ENCODE measurements at regions not wholly inside any gene's neighbourhood (a gene's known extent, or its start where the extent isn't known, plus 50 kb on each side); places are given as distances from the start of the nearest gene placed in this dataset.

- H3K4me1 Mint-ChIP-seq, result no peaks in the 10 kb centered on the region
- ATAC-seq, result no peak
Observed at GRCh38 chr3:1703169-1703568, 395.5 kb upstream of the CNTN4 start.

DNA sequence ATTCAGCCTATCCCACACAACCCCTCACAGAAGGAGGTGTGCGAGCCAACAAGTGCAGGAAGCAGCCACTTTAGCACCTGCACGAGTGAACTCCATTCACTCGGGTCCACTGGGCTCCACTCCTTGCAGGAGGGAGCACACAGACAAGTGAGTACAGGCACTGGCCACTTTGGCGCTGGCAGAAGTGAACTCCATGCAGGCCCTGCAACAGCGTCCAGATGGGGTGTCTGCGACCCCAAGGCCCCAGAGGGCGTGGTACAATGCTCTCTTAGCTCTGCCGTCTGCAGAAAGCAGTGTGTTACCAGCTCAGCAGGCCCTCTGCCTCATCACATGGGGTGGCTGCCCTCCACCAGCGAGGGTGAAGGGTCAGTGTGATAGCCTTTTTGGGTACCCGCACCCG, 388.0 kb upstream of the CNTN4 start:
- H3K4me3 Mint-ChIP-seq, result no peak overlapping the region
- H3K4me1 Mint-ChIP-seq, result no peaks in the 10 kb centered on the region
- ChIA-PET CTCF (no interaction called here), POLR2A (no interaction called here)
- intact Hi-C loops (cut with DNase I, micrococcal nuclease), result no loop called here
- no peak overlapping the region for H3K27ac Mint-ChIP-seq
- ATAC-seq (no peak), DNase-seq (no peak)
- H3K27me3 Mint-ChIP-seq, result no peaks in the 10 kb centered on the region
- no peaks in the 10 kb centered on the region for H3K36me3 Mint-ChIP-seq (ENCODE audit: low read depth)
- H3K9me3 Mint-ChIP-seq (ENCODE audit: low read depth), result peaks cover 12% of the 10 kb centered on the region

More at GRCh38 chr3:1703169-1703568, 395.5 kb upstream of the CNTN4 start:
- H3K27me3 Mint-ChIP-seq, result no peaks in the 10 kb centered on the region
- no peaks in the 10 kb centered on the region for H3K36me3 Mint-ChIP-seq (ENCODE audit: low read depth)
- no peak for DNase-seq
- H3K4me3 Mint-ChIP-seq, result no peak overlapping the region
- no peak overlapping the region for H3K27ac Mint-ChIP-seq
- intact Hi-C loops (cut with DNase I, micrococcal nuclease), result no loop called here
- POLR2A ChIA-PET, result no interaction called here
- CTCF ChIA-PET, result no interaction called here
- H3K9me3 Mint-ChIP-seq (ENCODE audit: low read depth), result peaks cover 4% of the 10 kb centered on the region

DNA sequence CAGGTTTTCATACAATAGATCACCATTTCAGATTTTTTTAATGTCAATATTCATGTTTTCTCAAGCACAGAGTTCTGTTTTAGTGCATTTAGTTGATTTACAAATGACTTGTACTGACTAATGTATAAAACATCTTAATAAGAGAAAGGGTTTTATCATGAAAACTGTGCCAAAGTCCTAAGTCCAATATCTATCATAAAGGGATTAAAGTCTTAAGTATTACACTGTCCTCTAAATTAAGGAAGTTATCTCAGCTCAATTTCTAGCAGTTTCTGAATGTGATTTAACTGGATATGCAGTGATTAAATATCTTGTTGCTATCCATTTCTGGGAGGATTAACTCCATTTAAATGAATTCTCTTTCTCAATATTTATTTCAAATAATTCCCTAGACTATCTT, 381.1 kb upstream of the CNTN4 start:
- no peaks in the 10 kb centered on the region for H3K36me3 Mint-ChIP-seq (ENCODE audit: low read depth)
- peaks cover 4% of the 10 kb centered on the region for H3K9me3 Mint-ChIP-seq (ENCODE audit: low read depth)
- H3K4me3 Mint-ChIP-seq, result no peak overlapping the region
- CTCF ChIA-PET, result no interaction called here
- DNase-seq (no peak), ATAC-seq (no peak)
- no peak overlapping the region for H3K27ac Mint-ChIP-seq
- intact Hi-C loops (cut with DNase I, micrococcal nuclease), result no loop called here
- POLR2A ChIA-PET, result no interaction called here
- no peaks in the 10 kb centered on the region for H3K4me1 Mint-ChIP-seq
- H3K27me3 Mint-ChIP-seq, result no peaks in the 10 kb centered on the region

DNA sequence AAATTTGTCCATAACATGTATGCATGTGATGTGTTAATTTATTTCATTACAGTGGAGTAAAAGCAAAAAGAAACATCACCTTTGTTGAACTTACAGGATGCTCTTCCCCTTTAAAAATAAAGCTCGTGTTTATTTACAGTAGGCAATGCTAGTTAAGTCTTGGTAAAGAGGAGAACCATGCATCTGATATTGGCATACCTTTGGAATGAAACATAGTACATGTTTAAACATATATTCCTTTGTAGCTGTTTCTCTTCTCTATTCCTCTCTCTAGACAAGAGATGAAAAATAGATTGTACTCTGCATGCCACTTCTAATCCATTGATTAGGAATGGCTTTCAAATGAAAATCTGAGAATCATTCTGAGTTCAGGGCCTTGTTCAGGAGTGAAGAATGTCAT, 374.9 kb upstream of the CNTN4 start:
- intact Hi-C loops (cut with DNase I, micrococcal nuclease), result no loop called here
- H3K4me1 Mint-ChIP-seq, result no peaks in the 10 kb centered on the region
- ATAC-seq (no peak), DNase-seq (no peak)
- no peak overlapping the region for H3K27ac Mint-ChIP-seq
- H3K36me3 Mint-ChIP-seq (ENCODE audit: low read depth), result no peaks in the 10 kb centered on the region
- ChIA-PET POLR2A (no interaction called here), CTCF (no interaction called here)
- H3K27me3 Mint-ChIP-seq, result no peaks in the 10 kb centered on the region
- peaks cover 5% of the 10 kb centered on the region for H3K9me3 Mint-ChIP-seq (ENCODE audit: low read depth)
- no peak overlapping the region for H3K4me3 Mint-ChIP-seq

DNA sequence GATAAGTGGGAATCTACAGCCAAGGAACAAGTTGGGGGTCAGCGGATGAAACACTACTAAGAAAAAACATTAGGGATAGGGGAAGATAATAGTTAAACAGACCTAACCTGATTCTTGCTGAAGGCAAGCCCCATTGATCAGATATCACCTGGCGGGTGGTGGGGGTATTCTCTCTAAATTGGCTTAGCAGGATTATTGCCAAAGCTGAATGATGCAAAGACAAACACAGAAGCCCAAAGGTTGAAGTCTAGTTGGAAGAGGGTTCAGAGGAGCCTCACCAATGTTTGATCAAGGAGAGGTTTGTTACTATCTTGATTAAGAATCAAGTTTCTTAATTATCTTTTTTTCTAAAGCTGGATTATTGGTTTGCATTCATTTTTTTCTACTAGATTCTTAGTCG, 371.9 kb upstream of the CNTN4 start:
- ATAC-seq (no peak), DNase-seq (no peak)
- Mint-ChIP-seq H3K27ac (no peak overlapping the region), H3K4me1 (no peaks in the 10 kb centered on the region), H3K36me3 (ENCODE audit: low read depth) (no peaks in the 10 kb centered on the region), H3K9me3 (ENCODE audit: low read depth) (peaks cover 10% of the 10 kb centered on the region), H3K27me3 (no peaks in the 10 kb centered on the region), H3K4me3 (no peak overlapping the region)
- ChIA-PET CTCF (no interaction called here), POLR2A (no interaction called here)
- intact Hi-C loops (cut with DNase I, micrococcal nuclease), result no loop called here

DNA sequence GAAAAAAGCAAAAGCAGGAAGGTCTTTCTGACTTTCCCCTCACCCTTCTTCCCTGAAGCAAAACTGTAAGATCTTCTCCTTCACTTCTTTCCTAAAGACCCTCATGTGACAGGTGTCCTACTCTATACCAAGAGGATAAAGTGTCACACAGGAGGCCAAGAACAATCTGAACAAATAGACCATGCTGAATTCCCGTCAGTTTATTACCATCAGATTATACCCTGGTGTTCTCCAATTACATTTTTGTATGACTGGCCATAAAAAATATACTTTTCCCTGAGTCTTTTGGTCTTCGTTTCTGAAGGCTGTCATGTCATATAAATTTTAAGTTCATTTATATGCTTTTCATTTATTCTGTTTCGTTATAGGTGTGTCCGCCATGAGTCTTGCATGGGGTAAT, 371.4 kb upstream of the CNTN4 start:
- DNase-seq (no peak), ATAC-seq (no peak)
- no peak overlapping the region for H3K4me3 Mint-ChIP-seq
- CTCF ChIA-PET, result no interaction called here
- no peak overlapping the region for H3K27ac Mint-ChIP-seq
- H3K4me1 Mint-ChIP-seq, result no peaks in the 10 kb centered on the region
- POLR2A ChIA-PET, result no interaction called here
- no peaks in the 10 kb centered on the region for H3K36me3 Mint-ChIP-seq (ENCODE audit: low read depth)
- peaks cover 11% of the 10 kb centered on the region for H3K9me3 Mint-ChIP-seq (ENCODE audit: low read depth)
- no peaks in the 10 kb centered on the region for H3K27me3 Mint-ChIP-seq
- intact Hi-C loops (cut with DNase I, micrococcal nuclease), result no loop called here

DNA sequence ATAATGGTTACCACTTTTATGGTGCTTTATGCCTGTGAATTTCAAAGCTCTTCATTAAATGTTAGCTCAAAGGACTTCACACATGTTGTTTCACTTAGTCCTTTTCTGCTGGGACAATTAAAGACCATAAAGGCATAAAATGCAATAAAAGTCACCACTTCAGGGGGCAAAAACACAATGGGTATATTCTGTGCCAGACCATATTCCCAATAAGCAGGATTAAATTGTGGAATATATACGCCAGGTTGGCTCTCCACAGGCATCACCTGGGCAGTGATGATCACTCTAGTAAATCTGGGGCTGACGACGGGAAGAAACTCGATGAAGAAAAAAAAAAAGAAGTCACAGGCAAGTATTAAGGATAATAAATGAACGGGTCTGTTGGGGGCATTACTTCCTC, 370.2 kb upstream of the CNTN4 start:
- no peak for DNase-seq
- Mint-ChIP-seq H3K9me3 (ENCODE audit: low read depth) (peaks cover 11% of the 10 kb centered on the region), H3K4me3 (no peak overlapping the region), H3K36me3 (ENCODE audit: low read depth) (no peaks in the 10 kb centered on the region), H3K27ac (no peak overlapping the region), H3K4me1 (no peaks in the 10 kb centered on the region), H3K27me3 (no peaks in the 10 kb centered on the region)
- intact Hi-C loops (cut with DNase I, micrococcal nuclease), result no loop called here
- ChIA-PET CTCF (no interaction called here), POLR2A (no interaction called here)
- no peak for ATAC-seq

GRCh38 chr3:1734494-1735122, 364.1 kb upstream of the CNTN4 start:
- no peak for ATAC-seq
- ChIA-PET CTCF (no interaction called here), POLR2A (no interaction called here)
- Mint-ChIP-seq H3K27ac (no peak overlapping the region), H3K4me3 (no peak overlapping the region), H3K4me1 (no peaks in the 10 kb centered on the region), H3K9me3 (ENCODE audit: low read depth) (peaks cover 15% of the 10 kb centered on the region), H3K27me3 (no peaks in the 10 kb centered on the region), H3K36me3 (ENCODE audit: low read depth) (no peaks in the 10 kb centered on the region)
- intact Hi-C loops (cut with DNase I, micrococcal nuclease), result no loop called here
- no peak for DNase-seq

DNA sequence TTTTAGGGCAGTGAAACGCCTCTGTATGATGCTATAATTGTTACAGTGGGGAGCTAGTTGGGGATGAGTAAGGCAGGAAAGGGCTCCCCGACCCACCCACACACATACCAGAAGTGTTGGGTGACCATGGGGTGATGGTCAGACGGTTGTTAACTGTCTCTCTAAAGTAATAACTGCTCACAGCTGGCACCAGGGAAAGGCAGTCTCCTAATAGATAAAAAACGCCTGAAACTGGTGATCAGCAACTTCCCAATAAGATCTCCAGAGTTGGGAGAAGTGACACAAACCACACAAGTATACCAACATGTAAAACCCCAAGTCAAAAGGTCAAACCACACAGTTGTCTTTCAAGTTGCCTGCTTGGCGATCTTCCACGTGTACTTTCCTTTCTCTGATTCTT, 346.5 kb upstream of the CNTN4 start:
- no peaks in the 10 kb centered on the region for H3K36me3 Mint-ChIP-seq (ENCODE audit: low read depth)
- ChIA-PET CTCF (no interaction called here), POLR2A (no interaction called here)
- intact Hi-C loops (cut with DNase I, micrococcal nuclease), result no loop called here
- ATAC-seq, result no peak
- DNase-seq, result no peak
- no peak overlapping the region for H3K27ac Mint-ChIP-seq
- H3K27me3 Mint-ChIP-seq, result no peaks in the 10 kb centered on the region
- no peak overlapping the region for H3K4me3 Mint-ChIP-seq
- no peaks in the 10 kb centered on the region for H3K4me1 Mint-ChIP-seq
- H3K9me3 Mint-ChIP-seq (ENCODE audit: low read depth), result peaks cover 6% of the 10 kb centered on the region

GRCh38 chr3:1766384-1766783, 332.3 kb upstream of the CNTN4 start:
- Mint-ChIP-seq H3K4me1 (no peaks in the 10 kb centered on the region), H3K27me3 (no peaks in the 10 kb centered on the region)
- POLR2A ChIA-PET, result no interaction called here

DNA sequence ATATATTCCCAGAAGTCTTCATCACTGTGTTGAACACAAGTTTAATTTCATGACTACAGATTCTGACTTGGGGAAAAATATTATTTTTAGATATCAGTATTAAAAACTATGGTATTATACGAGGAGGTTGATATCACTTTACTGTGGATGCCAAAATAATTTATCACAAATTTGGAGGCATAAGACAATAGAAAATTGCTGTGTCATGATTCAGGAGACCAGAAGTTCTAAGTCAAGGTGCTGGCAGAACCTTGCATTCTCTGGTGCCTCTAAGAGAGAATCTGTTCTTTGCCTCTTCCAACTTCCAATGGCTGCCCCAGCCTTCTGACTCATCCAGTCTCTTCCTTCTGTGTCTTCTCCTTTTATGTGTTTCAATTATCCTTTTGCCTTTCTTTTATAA, 325.0 kb upstream of the CNTN4 start:
- Mint-ChIP-seq H3K9me3 (ENCODE audit: low read depth) (peaks cover 10% of the 10 kb centered on the region), H3K4me3 (no peak overlapping the region), H3K36me3 (ENCODE audit: low read depth) (no peaks in the 10 kb centered on the region), H3K27ac (no peak overlapping the region), H3K27me3 (no peaks in the 10 kb centered on the region), H3K4me1 (no peaks in the 10 kb centered on the region)
- ATAC-seq (no peak), DNase-seq (no peak)
- intact Hi-C loops (cut with DNase I, micrococcal nuclease), result no loop called here
- ChIA-PET CTCF (no interaction called here), POLR2A (no interaction called here)

More at GRCh38 chr3:1766384-1766783, 332.3 kb upstream of the CNTN4 start:
- intact Hi-C loops (cut with DNase I, micrococcal nuclease), result no loop called here
- ATAC-seq, result no peak
- Mint-ChIP-seq H3K4me3 (no peak overlapping the region), H3K27ac (no peak overlapping the region), H3K36me3 (ENCODE audit: low read depth) (no peaks in the 10 kb centered on the region), H3K9me3 (ENCODE audit: low read depth) (no peaks in the 10 kb centered on the region)
- DNase-seq, result no peak
- CTCF ChIA-PET, result no interaction called here

- Mint-ChIP-seq H3K27me3 (no peaks in the 10 kb centered on the region), H3K36me3 (ENCODE audit: low read depth) (no peaks in the 10 kb centered on the region), H3K27ac (no peak overlapping the region), H3K4me1 (no peaks in the 10 kb centered on the region), H3K9me3 (ENCODE audit: low read depth) (peaks cover 10% of the 10 kb centered on the region), H3K4me3 (no peak overlapping the region)
- no peak for DNase-seq
- intact Hi-C loops (cut with DNase I, micrococcal nuclease), result no loop called here
- no peak for ATAC-seq
- CTCF ChIA-PET, result no interaction called here
- POLR2A ChIA-PET, result no interaction called here
Observed at GRCh38 chr3:1774597-1774996, 324.1 kb upstream of the CNTN4 start.

DNA sequence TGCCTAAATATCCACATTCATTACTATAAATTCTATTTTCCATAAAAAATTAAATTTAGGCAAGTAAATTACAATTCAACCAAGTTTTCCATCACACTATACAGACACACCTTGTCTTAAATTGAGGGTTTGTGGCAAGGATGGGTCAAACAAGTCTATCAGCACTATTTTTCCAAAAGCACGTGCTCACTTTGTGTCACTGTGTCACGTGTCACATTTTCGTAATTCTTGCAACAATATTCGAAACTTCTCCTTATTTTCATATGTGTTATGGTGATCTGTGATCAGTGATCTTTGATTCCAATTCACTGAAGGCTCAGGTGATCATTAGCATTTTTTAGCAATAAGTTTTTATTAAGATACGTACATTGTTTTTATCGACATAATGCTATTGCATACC, 323.3 kb upstream of the CNTN4 start:
- Mint-ChIP-seq H3K4me1 (no peaks in the 10 kb centered on the region), H3K27ac (no peak overlapping the region), H3K9me3 (ENCODE audit: low read depth) (peaks cover 10% of the 10 kb centered on the region), H3K36me3 (ENCODE audit: low read depth) (no peaks in the 10 kb centered on the region), H3K27me3 (no peaks in the 10 kb centered on the region), H3K4me3 (no peak overlapping the region)
- intact Hi-C loops (cut with DNase I, micrococcal nuclease), result no loop called here
- no peak for ATAC-seq
- no peak for DNase-seq
- POLR2A ChIA-PET, result no interaction called here
- CTCF ChIA-PET, result interaction anchor here (1.4 kb wide), 1 partner anchor 38 kb away, joined by 3 read pairs; no protein-coding TSS in a partner anchor

All from activated CD4-positive, alpha-beta T cell treated with anti-CD3 and anti-CD28 coated beads for 36 hours (primary cell).